NCI-H187 (cell line): ENCODE measurements at regions not wholly inside any gene's neighbourhood (a gene's known extent, or its start where the extent isn't known, plus 50 kb on each side); places are given as distances from the start of the nearest gene placed in this dataset.
"Not testable (repeated sequence)": the region's sequence is repeated elsewhere in the genome, so short reads cannot be mapped to it uniquely, and the experiment has no call there.

ENCODE experiments used
- DNase-seq, 2 experiments: peaks; one replicate each; lab custom pipeline; 2025; lab: John Stamatoyannopoulos, UW

GRCh38 chr5:85843535-85843934 lies 774.2 kb upstream of the COX7C start:
- DNase-seq = no peak

- no peak for DNase-seq
Measured at GRCh38 chr5:85849411-85849810, 768.3 kb upstream of the COX7C start.

GRCh38 chr5:85865296-85865695 lies 752.4 kb upstream of the COX7C start:
- no peak for DNase-seq

DNA sequence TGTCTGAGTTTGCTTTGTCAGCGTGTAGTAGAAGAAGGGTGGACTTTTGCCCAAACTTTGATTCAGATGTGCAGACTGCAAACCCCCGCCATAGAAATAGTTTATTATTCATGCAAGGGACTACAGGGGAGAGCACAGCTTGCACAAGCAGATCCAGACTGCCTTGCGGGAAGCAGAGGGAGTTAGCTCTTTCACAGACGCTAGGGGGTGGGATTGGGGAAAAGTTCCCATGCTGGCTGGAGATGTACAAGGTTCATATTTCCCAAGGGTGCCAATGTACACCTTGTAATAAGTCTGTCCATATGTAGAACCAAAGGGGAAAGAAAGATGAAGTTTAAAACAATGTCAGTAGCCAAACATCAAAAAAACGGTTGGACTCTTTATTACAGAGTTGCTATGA lies 749.7 kb upstream of the COX7C start:
- DNase-seq = no peak

- no peak for DNase-seq
Measured at GRCh38 chr5:85893996-85894395, 723.7 kb upstream of the COX7C start.

GRCh38 chr5:85896514-85896913 lies 721.2 kb upstream of the COX7C start:
- DNase-seq = no peak

DNA sequence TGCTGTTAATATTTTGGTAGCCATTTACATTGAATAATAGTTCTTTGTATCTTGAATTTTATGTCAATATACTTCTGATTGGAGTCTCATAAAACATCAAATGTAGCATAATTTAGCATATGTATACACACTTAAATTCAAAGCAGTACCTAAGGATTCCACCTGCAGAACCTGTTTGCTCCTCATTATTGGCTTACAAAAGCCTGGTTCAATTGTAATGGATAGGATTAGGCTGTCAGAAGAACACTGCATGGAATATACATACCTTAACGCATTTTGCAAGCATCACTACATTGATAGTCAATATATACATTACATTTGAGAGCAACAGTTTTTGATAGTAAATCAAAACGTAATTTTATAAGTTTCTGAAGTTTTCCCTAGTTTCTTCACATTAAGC lies 711.3 kb upstream of the COX7C start:
- no peak for DNase-seq

DNA sequence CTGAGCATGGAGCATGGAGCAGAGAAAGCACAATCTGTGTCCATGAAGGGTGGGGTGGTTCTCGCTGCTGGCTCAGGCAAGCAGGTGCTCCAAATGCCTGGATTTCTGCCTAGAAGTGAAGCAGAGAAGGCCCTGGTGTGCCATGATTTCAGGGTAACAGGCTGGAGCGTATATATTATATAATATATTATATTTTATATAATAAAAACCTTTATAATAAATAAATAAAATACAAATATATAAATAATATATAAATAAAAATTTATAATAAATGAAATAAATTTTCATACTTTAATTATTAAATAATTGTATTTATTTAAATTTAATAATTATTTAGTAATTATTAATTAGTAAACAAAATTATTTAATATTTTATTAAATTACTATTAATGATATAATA lies 707.4 kb upstream of the COX7C start:
- no peak for DNase-seq

- no peak for DNase-seq
Measured at GRCh38 chr5:85920984-85921383, 696.8 kb upstream of the COX7C start.

GRCh38 chr5:85921590-85921989 lies 696.2 kb upstream of the COX7C start:
- DNase-seq = no peak

DNA sequence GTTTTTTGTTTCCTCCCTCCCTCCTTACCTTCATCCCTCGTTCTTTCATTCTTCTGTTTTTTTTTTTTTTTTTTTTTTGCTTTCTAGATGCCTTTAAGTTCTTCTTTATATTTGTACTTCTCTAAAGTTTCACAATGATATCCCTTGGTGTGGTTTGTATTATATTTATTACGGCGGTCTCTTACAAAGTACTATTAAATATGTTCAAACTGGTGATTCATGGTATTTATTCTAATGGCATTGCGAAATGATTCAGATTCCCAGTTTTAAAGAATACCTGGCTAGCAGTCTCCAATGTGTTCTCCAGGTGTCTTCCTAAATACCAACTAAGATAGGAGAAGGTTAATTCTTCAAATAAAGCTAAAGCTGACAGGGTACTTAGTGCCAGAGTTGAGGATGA lies 690.1 kb upstream of the COX7C start:
- DNase-seq = no peak

DNA sequence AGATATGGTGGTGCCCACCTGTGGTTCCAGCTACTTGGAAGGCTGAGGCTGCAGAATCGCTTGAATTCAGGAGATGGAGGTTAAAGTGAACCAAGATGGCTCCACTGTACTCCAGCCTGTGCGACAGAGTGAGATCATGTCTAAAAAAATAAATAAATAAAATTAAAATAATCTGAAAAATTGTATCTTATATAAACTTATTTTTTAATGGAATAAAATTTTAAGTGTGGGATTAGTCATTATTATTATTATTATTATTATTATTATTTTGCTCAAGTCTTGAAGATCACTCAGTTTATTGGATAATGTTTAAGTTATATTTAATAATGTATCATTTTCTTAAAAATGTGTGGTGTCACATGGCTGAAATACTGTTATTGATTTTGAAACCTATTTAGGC lies 688.0 kb upstream of the COX7C start:
- no peak for DNase-seq

DNA sequence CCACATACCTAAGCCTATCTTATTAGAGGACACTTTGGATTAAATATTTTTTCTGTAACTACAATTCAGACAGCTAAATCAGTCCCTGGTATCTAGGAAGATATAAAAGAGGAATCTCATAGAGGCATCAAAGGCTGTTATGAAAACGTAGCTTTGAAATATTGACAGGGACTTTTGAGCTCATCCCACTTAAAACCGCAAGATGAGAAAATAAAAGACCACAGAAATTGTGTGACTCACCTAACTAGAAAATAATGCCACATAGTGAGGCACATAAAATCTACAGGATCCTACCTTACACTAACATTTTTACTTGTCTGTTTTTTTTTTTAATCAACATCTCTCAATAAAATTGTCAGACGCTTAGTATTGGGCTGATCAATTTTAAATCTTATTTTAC lies 686.5 kb upstream of the COX7C start:
- no peak for DNase-seq

DNA sequence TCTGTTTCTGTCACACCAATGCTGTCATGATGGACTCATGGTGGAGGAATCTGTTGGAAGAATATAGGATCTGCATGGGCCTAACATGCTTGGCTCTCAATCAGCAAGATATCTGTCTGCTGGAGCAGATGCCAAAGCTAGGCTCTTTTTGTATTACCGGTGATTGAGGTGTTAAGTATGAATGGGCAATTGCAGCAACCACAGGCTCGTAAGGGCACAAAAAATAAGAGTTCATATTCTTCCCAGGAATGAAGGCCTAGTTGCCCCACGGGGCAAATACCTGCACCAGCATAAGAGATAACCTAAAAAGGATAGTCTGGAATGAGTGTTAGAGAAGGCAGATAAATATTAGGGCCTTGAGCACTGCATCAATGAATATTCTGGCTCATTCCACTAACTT lies 679.5 kb upstream of the COX7C start:
- no peak for DNase-seq

GRCh38 chr5:85951707-85952210 lies 666.0 kb upstream of the COX7C start:
- no peak for DNase-seq

DNA sequence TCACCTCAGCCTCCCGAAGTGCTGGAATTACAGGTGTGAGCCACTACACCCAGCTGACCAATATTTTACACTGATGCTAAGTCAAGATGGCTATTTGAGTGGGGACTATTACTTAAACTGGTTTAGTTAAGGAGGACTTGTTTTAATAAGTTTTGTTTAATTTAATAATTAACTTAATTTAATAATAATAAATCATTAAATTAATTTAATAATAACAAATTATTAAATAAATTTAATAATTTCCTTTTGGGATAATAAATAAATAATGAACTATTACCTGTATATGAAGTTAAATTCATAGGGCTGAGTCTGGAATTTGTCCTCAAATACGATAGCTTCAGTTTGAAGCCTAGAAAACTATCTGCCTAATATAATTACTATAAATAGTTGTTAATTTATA lies 665.1 kb upstream of the COX7C start:
- no peak for DNase-seq

- no peak for DNase-seq
Measured at GRCh38 chr5:85967681-85968080, 650.1 kb upstream of the COX7C start.

- DNase-seq = no peak
Measured at GRCh38 chr5:85972539-85972938, 645.2 kb upstream of the COX7C start.

DNA sequence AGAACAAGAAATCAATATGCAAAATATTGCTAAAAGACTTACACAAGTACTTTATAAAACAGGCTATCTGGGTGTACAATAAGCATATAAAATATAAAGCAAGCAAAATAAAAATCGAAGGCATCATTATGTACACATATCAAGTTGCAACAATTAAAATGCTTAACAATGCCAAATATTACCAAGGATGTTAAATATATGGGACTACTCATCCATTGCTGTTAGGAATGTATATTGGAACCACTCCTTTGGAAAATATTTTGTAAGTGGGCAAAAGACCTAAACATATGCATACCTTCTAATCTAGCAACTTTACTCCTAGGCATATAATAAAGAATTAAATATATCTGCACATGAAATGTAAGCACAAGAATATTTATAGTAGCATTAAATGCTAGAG lies 632.6 kb upstream of the COX7C start:
- DNase-seq = no peak

DNA sequence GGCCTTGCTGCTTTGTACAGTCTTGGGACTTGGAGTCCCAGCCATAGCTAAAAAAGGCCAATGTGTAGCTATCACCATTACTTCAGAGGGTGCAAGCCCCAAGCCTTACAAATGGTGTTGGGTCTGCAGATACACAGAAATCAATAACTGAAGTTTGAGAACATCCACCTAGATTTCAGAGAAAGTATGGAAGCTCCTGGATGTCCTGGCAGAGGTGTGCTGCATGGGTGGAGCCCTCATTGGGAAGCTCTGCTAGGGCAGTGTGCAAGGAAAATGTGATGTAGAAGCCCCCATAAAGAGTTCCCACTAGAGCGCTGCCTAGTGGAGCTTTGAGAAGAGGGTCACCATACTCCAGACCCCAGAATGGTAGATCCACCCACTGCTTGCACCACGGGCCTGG lies 626.7 kb upstream of the COX7C start:
- no peak for DNase-seq

DNA sequence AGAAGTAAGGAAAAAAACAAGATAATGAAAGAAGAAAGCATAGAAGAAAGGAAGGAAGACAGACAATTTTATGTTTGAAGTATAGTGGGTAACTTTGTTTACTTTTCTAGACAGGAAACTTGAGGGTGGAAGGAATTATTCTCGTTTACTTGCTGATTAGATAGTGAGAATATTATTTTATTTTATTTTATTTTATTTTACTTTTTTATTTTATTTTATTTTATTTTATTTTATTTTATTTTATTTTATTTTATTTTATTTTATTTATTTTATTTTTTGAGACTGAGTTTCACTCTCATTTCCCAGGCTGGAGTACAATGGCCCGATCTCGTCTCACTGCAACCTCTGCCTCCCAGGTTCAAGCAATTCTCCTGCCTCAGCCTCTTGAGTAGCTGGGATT lies 623.1 kb upstream of the COX7C start:
- DNase-seq = not testable (repeated sequence)

DNA sequence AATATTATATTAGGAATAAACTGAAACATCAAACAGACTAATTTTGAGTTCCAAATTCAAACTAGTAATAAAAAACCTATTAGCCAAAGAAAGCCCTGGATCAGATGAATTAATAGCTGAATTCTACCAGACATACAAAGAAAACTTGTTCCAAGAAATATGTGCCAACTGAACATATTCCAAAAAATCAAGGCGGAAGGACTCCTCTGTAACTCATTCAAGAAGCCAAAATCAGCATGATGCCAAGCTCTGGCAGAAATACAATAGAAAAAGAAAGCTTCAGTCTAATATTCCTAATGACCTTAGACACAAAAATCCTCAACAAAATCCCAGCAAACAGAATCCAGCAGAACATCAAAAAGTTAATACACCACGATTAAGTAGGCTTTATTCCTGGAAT lies 619.1 kb upstream of the COX7C start:
- no peak for DNase-seq

GRCh38 chr5:86008293-86008692 lies 609.4 kb upstream of the COX7C start:
- DNase-seq = no peak

GRCh38 chr5:86008704-86009103 lies 609.0 kb upstream of the COX7C start:
- DNase-seq = no peak

DNA sequence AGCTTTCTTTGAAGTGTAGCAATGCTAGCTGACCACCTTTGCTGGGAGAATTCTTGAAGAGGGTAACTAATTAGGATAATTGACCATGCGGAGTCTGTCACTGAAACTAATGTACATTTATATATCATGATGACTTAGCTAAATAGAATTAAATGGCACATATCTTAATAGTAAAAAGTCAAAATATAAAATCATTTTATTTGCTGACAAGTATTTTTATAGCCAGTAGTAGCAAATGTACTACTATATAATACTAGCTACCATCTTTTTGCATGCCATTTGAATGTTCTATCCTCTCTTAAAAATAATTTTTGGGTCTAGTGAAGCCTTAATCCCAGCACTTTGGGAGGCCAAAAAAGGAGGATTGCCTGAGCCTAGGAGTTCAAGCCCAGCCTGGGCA lies 605.8 kb upstream of the COX7C start:
- DNase-seq = no peak
